Ecto neural progenitor cell (in vitro differentiated cells): ENCODE measurements at regions not wholly inside any gene's neighbourhood (a gene's known extent, or its start where the extent isn't known, plus 50 kb on each side); places are given as distances from the start of the nearest gene placed in this dataset.

Experiments
- DNase-seq: peaks from one replicate; pipeline ENCODE4 v3.0.0-alpha.2; 2018; ENCODE audit warnings: low spot score

DNA sequence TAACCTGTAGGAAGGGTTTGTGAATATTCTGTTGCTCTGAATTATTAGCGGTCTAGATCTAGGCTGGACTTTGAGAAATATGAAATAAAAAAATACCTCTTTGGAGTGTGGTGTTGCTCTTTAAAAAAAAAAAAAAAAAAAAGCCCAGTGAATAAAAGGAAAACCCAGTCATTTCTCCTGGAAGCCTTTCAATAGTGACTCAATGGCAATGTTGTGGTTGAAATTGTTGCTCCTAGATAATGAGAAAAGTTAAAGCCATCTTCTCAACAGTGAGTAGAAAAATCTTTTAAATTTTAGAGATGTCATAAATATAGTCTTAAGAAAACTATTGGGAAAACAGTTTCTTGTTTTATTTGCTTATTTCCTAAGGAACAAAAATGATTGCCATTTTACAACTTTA lies 135.3 kb downstream of the RFC3 start:
- DNase-seq, result no peak

GRCh38 chr13:33953781-33954180 lies 135.8 kb downstream of the RFC3 start:
- no peak for DNase-seq

DNA sequence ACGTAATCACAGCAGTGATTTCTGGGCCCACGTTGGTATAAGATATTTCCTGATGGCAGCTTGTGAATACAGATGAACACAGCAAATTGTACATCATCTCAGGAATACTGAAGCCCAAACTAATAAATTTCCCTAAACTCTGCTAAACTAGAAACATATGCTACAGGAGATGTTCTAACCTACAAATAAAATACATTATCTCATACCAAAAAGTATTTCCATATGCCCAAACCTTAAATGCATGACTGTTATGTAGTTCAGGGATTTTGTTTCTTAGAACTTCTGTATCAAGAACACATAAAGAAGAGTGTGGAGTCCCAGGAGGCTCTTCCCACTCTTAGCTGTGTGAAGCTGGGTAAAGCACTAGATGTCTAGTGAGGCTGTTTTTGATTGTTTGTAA lies 138.4 kb downstream of the RFC3 start:
- DNase-seq, result no peak

DNA sequence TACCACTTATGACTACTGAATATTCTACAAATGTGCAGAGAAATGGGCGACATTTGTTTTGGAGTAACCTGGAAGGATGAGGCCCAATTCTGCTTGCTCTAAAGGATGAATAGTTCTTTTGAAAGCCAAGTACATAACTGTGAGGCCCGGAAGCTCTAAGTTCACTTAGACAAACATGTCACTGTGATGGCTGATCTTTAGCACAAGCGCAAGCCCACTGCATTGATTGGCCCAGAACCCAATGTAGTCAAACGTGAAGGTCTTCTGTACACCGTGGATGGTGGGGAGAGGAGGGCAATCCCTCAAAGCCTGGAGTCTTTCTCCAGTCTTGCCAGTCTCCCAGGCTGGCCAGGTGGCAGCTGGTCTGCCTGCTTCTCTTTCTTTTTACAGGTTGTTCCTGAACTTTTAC lies 139.6 kb downstream of the RFC3 start:
- DNase-seq, result no peak

DNA sequence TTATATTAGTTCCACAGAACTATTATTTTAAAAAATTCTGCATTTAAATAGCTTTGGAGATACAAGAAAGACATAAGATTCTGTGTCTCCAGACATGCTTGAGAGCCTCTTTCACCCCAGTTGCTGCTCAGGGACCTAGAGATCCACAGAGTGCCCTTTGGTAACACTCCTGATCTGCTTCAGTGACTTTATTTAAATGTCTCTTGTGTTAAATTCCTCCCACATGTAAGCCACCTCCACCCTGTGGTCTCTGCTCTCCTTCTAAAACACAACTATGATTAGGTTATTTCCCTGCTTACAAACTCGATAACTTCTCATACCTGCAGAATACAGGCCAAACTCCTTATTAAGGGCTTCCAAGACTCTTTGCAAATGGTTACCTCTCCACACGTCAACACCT lies 141.0 kb downstream of the RFC3 start:
- DNase-seq, result no peak

GRCh38 chr13:33963134-33963533 lies 145.2 kb downstream of the RFC3 start:
- DNase-seq, result no peak

DNA sequence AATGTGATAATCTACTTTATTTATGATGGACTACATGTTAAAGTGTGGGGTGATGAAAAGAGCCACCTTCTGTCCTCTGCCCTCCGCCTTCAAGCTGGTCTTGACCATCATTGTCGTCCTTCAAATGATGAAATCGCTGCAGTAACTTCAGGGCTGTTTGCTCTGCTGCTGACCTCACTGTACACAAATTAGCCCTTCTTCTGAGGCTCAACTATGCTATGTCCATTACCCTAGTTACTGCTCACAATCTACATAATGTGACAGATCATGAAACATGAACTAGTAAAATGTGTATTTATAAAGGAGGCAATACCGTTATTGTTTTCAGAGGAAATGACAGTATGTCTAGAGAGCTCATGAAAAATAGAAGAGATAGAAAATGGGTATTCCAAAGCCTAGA lies 145.9 kb downstream of the RFC3 start:
- DNase-seq, result no peak

DNA sequence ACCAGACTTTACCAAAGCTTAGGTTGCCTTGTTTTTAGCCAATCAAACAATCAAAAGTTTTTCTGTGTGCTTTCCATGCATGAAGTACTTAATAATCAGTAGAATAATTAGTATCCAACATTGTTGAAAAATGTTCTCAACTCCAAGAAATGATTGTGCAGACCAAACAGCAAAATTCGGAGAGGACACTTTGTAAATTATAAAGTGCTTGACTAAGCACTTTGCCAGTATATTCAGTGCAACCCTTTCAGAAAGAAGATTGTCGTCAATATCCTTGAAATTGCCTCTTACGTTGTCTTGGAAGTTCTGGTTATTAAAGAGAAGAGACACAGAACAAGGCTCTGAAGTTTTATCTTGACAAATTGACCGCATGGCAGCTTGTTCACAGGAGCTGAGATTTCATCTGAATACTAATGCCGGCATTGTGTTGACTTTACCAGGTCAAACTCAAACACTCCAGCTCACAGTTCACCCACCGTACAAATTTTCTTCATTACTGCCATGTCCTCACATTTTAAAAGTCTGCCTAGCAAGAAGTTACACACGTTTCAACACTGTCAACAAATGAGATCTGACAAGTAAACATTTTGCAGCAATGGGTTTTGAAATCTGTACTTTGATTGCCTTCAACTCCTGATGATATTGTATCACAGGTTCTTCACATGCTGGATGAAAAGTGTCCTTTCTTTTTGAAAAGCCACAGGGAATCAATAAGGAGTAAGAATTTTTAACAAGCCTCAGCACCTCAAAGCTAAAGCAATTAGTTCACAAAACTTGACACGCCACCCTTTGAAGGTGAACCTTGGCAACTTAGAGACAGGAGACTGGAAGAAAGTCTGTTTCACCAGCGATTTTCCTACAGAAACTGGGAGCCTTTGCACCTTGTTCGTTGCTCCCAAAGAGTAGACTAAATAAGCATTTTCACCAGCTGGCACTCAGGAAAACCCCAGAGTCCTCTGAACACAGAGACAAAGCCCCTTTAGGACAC lies 150.9 kb downstream of the RFC3 start:
- no peak for DNase-seq

GRCh38 chr13:33970746-33971561 lies 153.0 kb downstream of the RFC3 start:
- no peak for DNase-seq

DNA sequence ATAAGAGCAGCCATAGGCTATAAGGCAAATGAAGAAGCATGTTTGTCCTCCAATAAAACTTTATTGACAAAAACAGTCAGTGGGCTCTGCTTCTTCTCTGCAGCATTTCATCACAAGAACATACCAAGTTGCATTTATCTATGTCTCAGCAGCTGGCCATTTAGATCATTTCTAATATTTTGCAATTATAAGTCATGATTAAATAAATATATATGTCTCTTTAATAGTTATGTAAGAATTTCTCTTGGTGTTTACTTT lies 153.5 kb downstream of the RFC3 start:
- no peak for DNase-seq

- no peak for DNase-seq
Observed at GRCh38 chr13:33973194-33973593, 155.2 kb downstream of the RFC3 start.

DNA sequence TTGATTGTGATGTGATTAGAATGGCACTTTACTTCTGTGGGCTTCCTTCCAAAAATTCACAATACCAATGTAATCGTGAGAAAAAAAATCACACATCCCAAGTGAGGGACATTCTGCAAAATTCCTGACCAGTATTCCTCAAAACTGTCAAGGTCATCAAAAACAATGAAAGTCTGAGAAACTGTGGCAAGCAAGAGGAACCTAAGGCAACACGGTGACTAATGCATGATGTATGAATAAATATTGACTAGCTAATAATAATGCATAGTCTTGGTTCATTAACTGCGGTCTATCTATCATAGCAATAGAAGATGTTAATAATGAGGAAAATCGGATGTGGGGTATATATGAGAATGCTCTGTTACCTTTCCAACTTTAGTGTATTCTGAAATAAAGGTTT lies 159.0 kb downstream of the RFC3 start:
- no peak for DNase-seq

DNA sequence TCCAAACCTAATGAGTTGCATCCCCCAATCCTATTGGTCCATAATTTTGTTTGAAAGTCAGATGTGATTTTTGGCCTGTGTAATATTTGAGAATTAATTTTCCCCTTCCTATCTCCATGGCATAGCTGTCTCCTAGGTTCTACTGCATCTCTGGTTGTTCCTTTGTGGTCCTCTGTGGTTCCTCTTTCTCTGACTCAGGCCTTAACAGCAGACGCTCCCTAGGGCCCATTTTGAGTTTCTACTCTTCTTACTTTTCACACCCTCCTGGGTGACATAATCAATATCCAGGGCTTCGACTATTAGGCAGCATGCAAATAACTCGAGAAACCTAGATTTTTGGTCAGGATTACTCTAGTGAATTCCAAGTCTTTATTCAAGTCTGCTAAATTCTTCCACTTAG lies 160.7 kb downstream of the RFC3 start:
- no peak for DNase-seq

DNA sequence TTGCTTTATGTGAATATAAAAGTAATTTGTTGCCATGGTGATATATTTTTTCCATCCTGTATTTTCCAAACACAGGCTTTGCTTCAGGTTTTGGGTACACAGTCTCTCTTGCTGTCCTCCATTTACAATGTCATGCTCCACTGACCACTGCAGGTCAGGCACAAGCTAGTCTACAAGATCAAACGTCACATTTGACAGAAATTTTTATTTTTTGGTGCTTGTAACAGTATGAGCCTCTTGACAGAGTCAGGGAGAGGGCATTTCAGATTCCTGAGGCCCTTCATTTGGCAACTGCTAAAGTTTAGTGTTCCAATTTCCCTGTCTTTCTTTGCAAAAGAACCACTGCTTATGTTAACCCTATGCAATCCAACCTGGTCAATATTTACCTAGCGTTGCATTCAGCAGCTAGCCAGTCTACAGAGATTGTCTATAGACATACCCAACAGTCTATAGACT lies 175.0 kb downstream of the RFC3 start:
- DNase-seq, result no peak

DNA sequence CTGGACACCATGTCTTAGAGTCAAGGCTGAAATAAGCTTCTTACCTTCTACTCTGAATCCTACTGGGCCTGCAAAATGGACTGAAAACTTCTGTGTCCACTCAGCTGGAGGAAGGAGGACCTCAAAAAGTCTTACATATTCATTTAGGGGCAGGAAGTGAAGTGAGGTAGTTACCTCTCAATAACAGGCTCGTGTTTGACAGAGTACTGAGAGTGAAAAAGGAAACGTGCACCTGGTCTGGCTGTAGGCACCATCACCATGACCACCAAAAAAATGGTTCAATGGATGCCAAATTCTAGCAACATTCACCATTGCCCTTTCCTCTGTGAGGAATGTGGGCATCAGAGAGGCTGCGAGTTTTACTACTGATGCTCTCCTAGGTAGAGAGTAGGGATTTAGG lies 176.2 kb downstream of the RFC3 start:
- DNase-seq, result no peak

GRCh38 chr13:33994826-33995502 lies 177.0 kb downstream of the RFC3 start:
- no peak for DNase-seq

- DNase-seq, result no peak
Observed at GRCh38 chr13:33996636-33997035, 178.7 kb downstream of the RFC3 start.

DNA sequence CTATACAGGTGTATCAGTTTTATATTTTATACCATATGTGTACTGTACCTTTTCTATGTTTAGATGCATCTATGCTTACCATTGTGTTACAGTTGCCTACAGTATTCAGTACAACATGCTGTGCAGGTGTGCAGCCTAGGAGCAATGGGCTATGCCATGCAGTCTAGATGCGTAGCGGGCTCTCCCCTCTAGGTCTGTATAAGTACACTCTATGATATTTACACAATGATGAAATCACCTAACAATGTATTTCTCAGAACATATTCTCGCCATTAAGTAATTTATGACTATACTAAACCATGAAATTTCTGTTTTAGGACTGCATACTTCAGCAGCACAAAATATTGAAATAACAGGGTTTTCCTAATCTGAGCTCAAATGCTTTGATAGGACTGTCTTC lies 179.6 kb downstream of the RFC3 start:
- DNase-seq, result no peak

DNA sequence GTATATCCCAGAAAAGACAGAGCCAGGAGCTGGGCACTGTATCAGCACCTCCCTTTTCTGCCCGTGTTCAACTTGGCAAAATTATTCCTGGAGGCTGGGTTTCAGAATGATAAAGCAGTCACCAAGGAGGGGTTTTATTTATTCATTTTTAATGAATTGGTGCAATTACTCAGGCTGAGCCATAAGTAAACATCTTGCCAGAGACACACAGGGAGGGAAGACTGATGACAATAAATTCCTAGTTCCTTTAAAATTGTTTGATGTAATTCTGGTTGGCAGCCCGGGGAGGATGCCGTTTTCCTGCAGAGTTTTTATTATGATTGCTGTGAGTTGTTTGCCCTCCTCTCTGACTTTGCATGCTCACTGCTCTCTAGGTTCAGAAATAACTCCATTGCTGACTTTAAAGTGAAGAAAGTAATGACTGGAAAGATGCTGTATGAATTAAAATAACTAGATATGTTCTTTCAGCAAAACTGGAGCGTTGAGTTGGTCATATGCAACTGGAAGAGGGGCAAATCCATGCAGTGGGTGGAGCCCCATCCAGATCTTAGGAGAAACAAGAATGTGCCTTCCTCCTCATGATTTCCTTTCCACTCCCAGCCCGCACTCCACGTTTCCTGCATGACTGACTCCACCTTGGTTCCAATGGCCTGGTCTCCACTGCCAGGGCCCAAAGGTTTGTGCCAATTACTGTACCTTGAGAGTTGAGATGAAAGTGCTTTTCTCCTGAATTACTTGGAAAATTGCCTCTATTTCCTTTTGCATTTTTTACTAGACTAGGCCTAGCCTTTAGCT lies 182.1 kb downstream of the RFC3 start:
- DNase-seq, result no peak

GRCh38 chr13:34000955-34001354 lies 183.0 kb downstream of the RFC3 start:
- DNase-seq, result no peak

DNA sequence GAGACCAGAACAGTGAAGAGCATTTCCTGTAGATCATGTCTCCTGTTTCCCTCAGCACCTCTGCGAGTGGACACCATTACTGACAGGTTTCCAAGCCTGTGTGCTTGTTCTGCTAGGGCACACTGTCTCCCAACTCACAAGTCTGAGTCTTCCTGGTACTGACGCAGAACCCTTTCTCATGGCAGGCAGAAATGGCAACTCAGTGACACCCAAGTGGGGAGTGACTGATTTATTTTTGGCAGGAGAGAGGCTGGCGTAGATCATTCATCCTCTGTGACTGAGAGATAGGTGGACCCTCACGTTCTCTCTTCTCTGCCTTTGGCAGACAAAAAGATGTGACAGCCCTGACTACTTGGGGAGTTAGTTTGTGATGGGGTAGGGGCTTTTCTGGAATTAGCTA lies 183.4 kb downstream of the RFC3 start:
- no peak for DNase-seq

GRCh38 chr13:34002141-34002540 lies 184.2 kb downstream of the RFC3 start:
- no peak for DNase-seq
